Fibroblast of peridontal ligament (primary cell): ENCODE measurements at regions not wholly inside any gene's neighbourhood (a gene's known extent, or its start where the extent isn't known, plus 50 kb on each side); places are given as distances from the start of the nearest gene placed in this dataset.
"Not testable (repeated sequence)": the region's sequence is repeated elsewhere in the genome, so short reads cannot be mapped to it uniquely, and the experiment has no call there.

Source experiments
- DNase-seq: peaks from one replicate; pipeline ENCODE4 v3.0.0-alpha.2; 2010; ENCODE audit errors: extremely low read depth

DNA sequence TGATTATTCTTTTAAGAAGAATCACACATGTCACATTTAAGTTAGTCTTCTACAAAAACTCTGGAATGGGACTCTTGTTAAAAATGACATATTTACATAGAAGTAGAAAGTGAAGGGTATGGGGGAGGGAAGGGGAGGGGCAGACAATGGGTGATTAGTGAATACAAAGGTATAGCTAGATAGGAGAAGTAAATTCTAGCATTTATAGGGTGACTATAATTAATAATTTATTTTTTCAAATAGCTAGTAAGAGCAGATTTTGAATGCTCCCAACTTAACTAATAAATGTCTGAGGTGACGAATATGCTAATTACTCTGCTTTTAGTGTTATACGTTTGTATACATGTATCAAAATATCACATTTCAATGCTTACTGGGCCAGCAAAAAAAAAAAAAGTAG lies 59.4 kb downstream of the BLTP3B start:
- DNase-seq: no peak

DNA sequence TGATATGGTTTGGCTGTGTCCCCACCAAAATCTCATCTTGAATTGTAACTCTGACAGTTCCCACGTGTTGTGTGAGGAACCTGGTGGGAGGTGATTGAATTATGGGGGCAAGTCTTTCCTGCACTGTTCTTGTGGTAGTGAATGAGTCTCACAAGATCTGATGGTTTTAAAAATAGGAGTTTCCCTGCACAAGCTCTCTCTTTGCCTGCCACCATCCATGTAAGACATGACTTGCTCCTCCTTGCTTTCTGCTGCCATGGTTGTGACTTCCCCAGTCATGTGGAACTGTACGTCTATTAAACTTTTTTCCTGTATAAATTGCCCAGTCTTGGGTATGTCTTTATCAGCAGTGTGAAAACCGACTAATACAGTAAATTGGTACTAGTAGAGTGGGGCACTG lies 63.9 kb downstream of the BLTP3B start:
- not testable (repeated sequence) for DNase-seq

DNA sequence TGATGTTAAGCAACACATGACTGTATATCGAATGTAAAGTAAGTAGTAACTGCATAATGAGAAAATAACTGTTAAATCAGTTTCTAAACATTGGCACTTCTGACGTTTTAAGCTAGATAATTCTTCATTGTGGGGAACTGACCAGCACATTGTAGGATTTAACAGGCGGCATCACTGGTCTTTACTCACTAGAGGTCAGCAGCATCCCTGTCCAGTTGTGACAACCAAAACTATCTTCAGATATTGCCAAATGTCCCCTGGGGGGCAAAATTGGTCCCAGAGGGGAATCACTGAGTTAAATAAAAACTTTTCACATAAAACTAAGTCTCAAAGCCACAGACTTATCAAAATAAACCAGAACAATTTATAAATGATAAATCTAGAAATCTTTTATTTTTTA lies 65.3 kb downstream of the BLTP3B start:
- DNase-seq: peak; percentile 44

DNA sequence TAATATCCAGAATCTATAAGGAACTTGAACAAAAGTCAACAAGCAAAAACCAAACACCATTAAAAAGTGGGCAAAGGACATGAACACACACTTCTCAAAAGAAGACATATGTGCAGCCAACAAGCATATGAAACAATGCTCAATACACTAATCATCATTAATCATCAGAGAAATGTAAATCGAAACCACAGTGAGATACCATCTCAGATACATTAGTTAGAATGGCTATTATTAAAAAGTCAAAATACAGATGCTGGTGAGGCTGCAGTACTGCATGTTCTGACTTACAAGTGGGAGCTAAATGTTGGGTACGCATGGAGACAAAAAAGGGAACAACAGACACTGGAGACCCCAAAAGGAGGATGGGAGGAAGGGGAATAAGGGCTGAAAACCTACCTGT lies 67.1 kb downstream of the BLTP3B start:
- DNase-seq: no peak

DNA sequence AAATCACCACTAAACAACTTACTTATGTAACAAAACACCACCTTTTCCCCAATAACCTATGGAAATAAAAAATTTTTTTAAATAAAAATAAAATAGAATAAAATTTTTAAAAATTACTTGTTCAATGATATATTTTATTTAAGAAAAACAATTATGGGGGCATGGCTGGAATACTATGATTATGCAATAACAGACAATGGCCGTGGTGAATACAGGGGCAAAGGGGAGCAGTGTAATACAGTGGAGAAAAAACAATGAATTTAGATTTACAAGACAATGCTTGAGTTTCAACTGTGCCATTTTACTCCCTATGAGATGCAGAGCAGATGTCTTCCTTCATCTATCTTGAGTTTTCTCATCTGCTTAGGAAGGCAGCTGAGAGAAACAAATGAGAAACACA lies 72.9 kb downstream of the BLTP3B start:
- no peak for DNase-seq

DNA sequence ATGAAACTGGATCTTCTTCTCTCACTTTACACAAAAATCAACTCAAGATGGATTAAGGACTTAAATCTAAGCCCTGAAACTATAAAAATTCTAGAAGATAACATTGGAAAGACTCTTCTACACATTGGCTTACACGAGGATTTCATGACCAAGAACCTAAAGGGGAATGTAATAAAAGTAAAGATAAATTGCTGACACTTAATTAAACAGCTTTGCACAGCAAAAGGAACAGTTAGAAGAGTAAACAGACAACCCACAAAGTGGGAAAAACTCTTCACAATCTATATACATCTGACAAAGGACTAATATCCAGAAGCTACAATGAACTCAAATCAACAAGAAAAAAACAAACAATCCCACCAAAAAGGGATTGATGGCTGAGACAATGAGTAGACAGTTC lies 74.4 kb downstream of the BLTP3B start:
- no peak for DNase-seq

DNA sequence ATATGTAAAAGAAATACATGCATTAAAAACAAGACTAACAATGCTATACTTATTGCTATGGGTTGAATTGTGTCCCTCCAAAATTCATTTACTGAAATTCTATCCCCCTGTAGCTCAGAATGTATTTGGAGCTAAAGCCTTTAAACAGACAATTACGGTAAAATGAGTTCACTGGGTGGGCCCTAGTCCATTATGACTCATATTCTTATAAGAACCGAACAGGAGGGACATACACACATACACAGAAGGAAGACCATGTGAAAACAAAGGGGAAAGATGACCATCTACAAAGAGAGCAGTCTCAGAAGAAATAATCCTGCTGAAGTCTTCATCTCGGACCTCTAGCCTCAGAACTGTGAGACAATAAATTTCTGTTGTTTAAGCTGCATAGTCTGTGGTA lies 77.1 kb upstream of the ANKS1B start:
- peak; percentile 49 for DNase-seq

DNA sequence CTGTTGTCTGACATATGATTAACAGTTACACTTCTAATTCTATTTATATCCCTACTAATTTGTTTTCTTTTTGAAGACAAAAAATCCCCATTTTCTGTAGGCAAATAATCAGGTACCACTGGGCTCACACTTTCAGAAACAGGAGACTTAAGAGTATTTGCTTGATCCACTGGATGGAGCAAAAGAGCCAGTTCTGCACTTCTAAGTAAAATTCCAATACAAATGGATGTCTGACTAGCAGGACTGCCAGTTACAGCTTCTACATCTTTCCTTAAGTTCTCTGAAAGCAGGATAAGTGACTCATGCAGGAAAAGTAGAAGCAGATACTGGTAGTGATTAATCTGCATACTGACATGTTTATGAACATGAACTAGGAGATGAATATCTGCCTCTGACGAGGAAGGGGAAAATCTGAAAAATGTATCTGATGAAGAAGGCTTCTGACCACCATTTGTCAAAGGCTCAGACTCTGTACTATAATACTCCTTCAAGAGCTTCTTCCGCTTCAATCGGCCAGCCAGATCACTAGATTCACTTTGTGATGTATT lies 73.8 kb upstream of the ANKS1B start:
- peak; percentile 94 for DNase-seq

DNA sequence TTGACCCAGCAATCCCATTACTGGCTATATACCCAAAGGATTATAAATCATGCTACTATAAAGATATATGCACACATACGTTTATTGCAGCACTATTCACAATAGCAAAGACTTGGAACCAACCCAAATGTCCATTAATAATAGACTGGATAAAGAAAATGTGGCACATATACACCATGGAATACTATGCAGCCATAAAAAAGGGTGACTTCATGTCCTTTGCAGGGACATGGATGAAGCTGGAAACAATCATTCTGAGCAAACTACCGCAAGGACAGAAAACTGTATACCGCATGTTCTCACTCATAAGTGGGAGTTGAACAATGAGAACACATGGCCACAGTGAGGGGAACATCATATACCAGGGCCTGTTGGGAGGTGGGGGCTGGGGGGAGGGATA lies 61.5 kb upstream of the ANKS1B start:
- not testable (repeated sequence) for DNase-seq

DNA sequence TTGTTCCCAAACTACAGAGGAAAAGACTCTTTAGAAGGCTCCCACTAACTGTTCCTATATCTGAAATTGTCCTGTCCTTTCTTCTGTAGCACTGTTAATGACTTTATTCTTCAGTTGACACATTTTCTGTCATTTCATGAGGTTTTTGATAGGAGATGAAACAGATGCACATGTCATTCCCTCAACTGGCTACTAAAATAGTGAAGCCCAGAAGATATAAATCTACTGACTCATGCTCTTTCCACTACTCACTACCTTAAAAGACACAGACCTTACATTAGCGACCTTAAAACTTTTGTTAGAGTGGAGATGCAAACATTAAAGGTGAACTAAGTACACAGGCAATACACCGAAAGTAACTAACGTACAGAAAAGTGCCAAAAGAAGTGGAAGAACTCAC lies 59.5 kb upstream of the ANKS1B start:
- no peak for DNase-seq

DNA sequence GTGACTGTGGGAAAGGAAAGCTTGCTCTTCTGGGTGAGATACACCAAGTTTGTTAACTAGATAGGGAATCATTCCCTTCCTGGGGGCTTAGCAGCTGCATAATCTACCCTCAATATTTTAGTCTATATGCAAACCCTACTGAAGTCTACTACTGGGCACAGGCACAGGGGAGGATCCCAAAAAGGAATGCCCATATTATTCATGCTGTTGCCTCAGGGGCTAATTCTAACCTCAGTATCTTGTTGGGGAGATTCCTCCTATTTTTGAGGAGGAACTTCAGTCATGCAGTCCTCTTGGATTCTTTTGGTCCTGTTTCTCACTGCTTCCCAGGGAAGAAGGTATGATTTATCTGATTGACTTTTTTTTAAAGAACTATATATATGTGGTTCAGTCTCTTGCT lies 58.9 kb upstream of the ANKS1B start:
- no peak for DNase-seq
